AG08395 (cell line): ENCODE measurements at regions not wholly inside any gene's neighbourhood (a gene's known extent, or its start where the extent isn't known, plus 50 kb on each side); places are given as distances from the start of the nearest gene placed in this dataset.

Experiments
- DNase-seq: peaks from one replicate; pipeline ENCODE4 v3.0.0; 2012; ENCODE audit warnings: mixed read lengths, low spot score

GRCh38 chr2:216286616-216287231, 85.6 kb downstream of the MARCHF4 start:
- DNase-seq = no peak

GRCh38 chr2:216285701-216286100, 86.6 kb downstream of the MARCHF4 start:
- no peak for DNase-seq

GRCh38 chr2:216284708-216285107, 87.6 kb downstream of the MARCHF4 start:
- DNase-seq = no peak

GRCh38 chr2:216283038-216283900, 89.0 kb downstream of the MARCHF4 start:
- no peak for DNase-seq

GRCh38 chr2:216281876-216282275, 90.4 kb downstream of the MARCHF4 start:
- no peak for DNase-seq

GRCh38 chr2:216281316-216281715, 91.0 kb downstream of the MARCHF4 start:
- DNase-seq = no peak

GRCh38 chr2:216279459-216279858, 92.8 kb downstream of the MARCHF4 start:
- peak; percentile 66 for DNase-seq

GRCh38 chr2:216279031-216279430, 93.3 kb downstream of the MARCHF4 start:
- DNase-seq = no peak

- no peak for DNase-seq
Observed at GRCh38 chr2:216275890-216276289, 96.4 kb downstream of the MARCHF4 start.

- peak; percentile 78 for DNase-seq
Observed at GRCh38 chr2:216274194-216274840, 98.0 kb downstream of the MARCHF4 start.

GRCh38 chr2:216261042-216261537, 111.2 kb downstream of the MARCHF4 start:
- DNase-seq = no peak

- DNase-seq = no peak
Observed at GRCh38 chr2:216260629-216261028, 111.7 kb downstream of the MARCHF4 start.

GRCh38 chr2:216259081-216259480, 113.2 kb downstream of the MARCHF4 start:
- no peak for DNase-seq

- no peak for DNase-seq
Observed at GRCh38 chr2:216257089-216257488, 115.2 kb downstream of the MARCHF4 start.
